Heart left ventricle (tissue), 13 donors: ENCODE measurements at regions not wholly inside any gene's neighbourhood (a gene's known extent, or its start where the extent isn't known, plus 50 kb on each side); places are given as distances from the start of the nearest gene placed in this dataset.

Source experiments
- POLR2A ChIP-seq, 2 donors: fragments of 450-650 bp; IDR thresholded peaks; one replicate each; pipeline ENCODE4 v1.6.1; 2017; ENCODE audit warnings: antibody characterized with exemption in 2 of 2, mild to moderate bottlenecking in 2 of 2, moderate library complexity in 2 of 2
- TF ChIP-seq, protein P1 (sequence below), 12 donors: fragments of 200-600 bp; sonication (generic) in 4 of 12; IDR thresholded peaks; one replicate each; pipeline versions ENCODE4 v1.5.0 to v1.8.0; 2018 to 2022; ENCODE audit warnings: antibody characterized with exemption in 12 of 12, mild to moderate bottlenecking in 5 of 12
- donor health status: ischemic (EF 13 %, LVEDD 7.1; RV severe dilation, severe dysfunction).
- donor health status: DM: no; HTN: yes; CAD: no.
- donor health status: DM: no; HTN: no; CAD: no.
- donor health status: ischemic (EF 25% LVEDD 6.9; RV normal size, moderate dysfunction).
- donor health status: ischemic (EF 25% LVEDD 5.7; RV mildly dilated, moderate dysfunction).
- donor health status: ischemic (EF 35%, LVEDD 5.7; RV mildly dilated, moderate dysfunction).
- donor health status: nonischemic (EF 11% LVEDD 7.7; RV severe dilation, severe dysfunction).
- donor health status: DM: yes; HTN: yes; CAD: no.
- donor health status: PGD.
- donor health status: ischemic (EF 29% LVEDD 5.4; RV normal size, mild dysfunction).
- donor health status: nonischemic (EF 23%, LVEDD 6.1; RV moderate dilation, normal function).

- TF ChIP-seq, protein P1, sequence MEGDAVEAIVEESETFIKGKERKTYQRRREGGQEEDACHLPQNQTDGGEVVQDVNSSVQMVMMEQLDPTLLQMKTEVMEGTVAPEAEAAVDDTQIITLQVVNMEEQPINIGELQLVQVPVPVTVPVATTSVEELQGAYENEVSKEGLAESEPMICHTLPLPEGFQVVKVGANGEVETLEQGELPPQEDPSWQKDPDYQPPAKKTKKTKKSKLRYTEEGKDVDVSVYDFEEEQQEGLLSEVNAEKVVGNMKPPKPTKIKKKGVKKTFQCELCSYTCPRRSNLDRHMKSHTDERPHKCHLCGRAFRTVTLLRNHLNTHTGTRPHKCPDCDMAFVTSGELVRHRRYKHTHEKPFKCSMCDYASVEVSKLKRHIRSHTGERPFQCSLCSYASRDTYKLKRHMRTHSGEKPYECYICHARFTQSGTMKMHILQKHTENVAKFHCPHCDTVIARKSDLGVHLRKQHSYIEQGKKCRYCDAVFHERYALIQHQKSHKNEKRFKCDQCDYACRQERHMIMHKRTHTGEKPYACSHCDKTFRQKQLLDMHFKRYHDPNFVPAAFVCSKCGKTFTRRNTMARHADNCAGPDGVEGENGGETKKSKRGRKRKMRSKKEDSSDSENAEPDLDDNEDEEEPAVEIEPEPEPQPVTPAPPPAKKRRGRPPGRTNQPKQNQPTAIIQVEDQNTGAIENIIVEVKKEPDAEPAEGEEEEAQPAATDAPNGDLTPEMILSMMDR (IDR thresholded peaks at IDR 0.05) = no peak
- TF ChIP-seq POLR2A (IDR thresholded peaks at IDR 0.05) = no peak
Observed at GRCh38 chr1:214164173-214164572, 116.8 kb upstream of the SMYD2 start.
